Subcutaneous abdominal adipose tissue (tissue), 5 donors: ENCODE measurements at regions not wholly inside any gene's neighbourhood (a gene's known extent, or its start where the extent isn't known, plus 50 kb on each side); places are given as distances from the start of the nearest gene placed in this dataset.

ENCODE experiments used
- H3K27ac ChIP-seq: one replicate; pipeline ENCODE4 v1.7.0; 2013; ENCODE audit warnings: low read depth, mild to moderate bottlenecking, inconsistent platforms, low read length, moderate library complexity
- H3K27me3 ChIP-seq, 5 donors: one replicate each; pipeline ENCODE4 v1.7.0; 2013; ENCODE audit warnings: low read length in 5 of 5, inconsistent platforms in 1 of 5; ENCODE audit not compliant: control insufficient read depth in 5 of 5, insufficient read depth in 4 of 5
- H3K36me3 ChIP-seq, 5 donors: one replicate each; pipeline ENCODE4 v1.7.0; 2013; ENCODE audit warnings: low read length in 5 of 5; ENCODE audit not compliant: control insufficient read depth in 5 of 5, insufficient read depth in 5 of 5
- H3K4me1 ChIP-seq, 5 donors: one replicate each; pipeline ENCODE4 v1.7.0; 2013; ENCODE audit warnings: low read length in 5 of 5, mild to moderate bottlenecking in 3 of 5, moderate library complexity in 1 of 5; ENCODE audit not compliant: control insufficient read depth in 5 of 5, insufficient read depth in 5 of 5
- H3K4me3 ChIP-seq, 5 donors: one replicate each; pipeline ENCODE4 v1.7.0; 2013; ENCODE audit warnings: low read length in 5 of 5, low read depth in 1 of 5
- H3K9ac ChIP-seq, 5 donors: one replicate each; pipeline ENCODE4 v1.7.0; 2013; ENCODE audit warnings: low read length in 5 of 5, mild to moderate bottlenecking in 4 of 5, moderate library complexity in 3 of 5
- H3K9me3 ChIP-seq, 5 donors: one replicate each; pipeline ENCODE4 v1.7.0; 2013; ENCODE audit warnings: low read length in 5 of 5; ENCODE audit not compliant: control insufficient read depth in 5 of 5
- donor health status: healthy.
- donor health status: healthy.
- donor health status: healthy.
- donor health status: healthy.
- donor health status: healthy.

GRCh38 chr2:221771297-221771696 lies 199.2 kb upstream of the EPHA4 start:
- Histone ChIP-seq H3K9me3 (no peaks in the 10 kb centered on the region), H3K9ac (no peak overlapping the region), H3K4me3 (no peak overlapping the region), H3K27me3 (peaks cover 0 to under 1% (median 0%) of the 10 kb centered on the region in 5 donors), H3K27ac (no peak overlapping the region), H3K4me1 (no peaks in the 10 kb centered on the region), H3K36me3 (no peaks in the 10 kb centered on the region)

- H3K9ac ChIP-seq, result no peak overlapping the region
- H3K27ac ChIP-seq, result no peak overlapping the region
- no peaks in the 10 kb centered on the region for H3K9me3 ChIP-seq
- H3K4me3 ChIP-seq, result no peak overlapping the region
- H3K27me3 ChIP-seq, result peaks cover 0 to 5% (median 0%) of the 10 kb centered on the region in 5 donors
- no peaks in the 10 kb centered on the region for H3K4me1 ChIP-seq
- H3K36me3 ChIP-seq, result no peaks in the 10 kb centered on the region
Observed at GRCh38 chr2:221767106-221768012, 195.3 kb upstream of the EPHA4 start.

DNA sequence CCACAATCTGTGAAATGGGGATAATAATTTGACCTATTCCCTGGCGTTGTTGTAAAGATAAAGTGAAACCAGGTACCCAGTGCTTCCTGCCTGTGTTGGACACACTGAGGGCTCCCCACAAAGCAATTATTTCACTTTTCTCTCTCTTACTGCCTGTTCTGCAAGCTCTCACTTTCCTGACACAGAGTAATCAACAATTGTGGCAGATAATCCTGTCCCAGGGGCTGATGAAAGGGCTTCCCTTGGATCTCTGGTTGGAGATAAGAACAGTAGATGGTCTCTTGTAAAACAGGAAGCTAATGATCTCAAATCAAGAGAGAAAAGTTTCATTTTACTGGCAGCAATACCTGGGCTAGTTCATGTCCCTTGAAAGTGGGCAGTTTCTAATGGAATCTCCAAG lies 190.4 kb upstream of the EPHA4 start:
- H3K27ac ChIP-seq, result no peak overlapping the region

DNA sequence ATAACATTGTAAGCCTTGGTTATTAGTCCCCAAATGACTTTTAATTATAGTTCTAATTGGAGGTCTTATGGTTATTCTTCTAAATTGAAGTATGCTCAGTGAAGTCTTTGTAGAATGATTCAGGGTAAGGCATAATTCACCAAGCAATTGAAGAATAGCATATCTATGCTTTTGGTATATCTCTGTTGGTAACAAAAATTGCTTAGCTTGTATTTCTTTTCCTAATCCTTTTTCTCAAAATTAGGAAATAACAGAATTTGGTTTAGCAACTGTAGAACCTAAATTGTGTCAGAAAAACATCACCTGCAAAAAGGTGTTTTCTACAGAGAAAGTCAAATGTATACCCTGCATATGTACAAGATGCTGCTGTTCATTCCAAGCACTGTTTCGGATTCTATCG lies 189.2 kb upstream of the EPHA4 start:
- no peak overlapping the region for H3K9ac ChIP-seq

More for the DNA sequence above, 190.4 kb upstream of the EPHA4 start:
- Histone ChIP-seq H3K9ac (no peak overlapping the region), H3K36me3 (no peaks in the 10 kb centered on the region), H3K27me3 (peaks cover 0 to 5% (median 0%) of the 10 kb centered on the region in 5 donors), H3K9me3 (peaks cover 0 to 5% (median 0%) of the 10 kb centered on the region in 5 donors), H3K4me3 (no peak overlapping the region), H3K4me1 (no peaks in the 10 kb centered on the region)

GRCh38 chr2:221758076-221758475 lies 186.0 kb upstream of the EPHA4 start:
- Histone ChIP-seq H3K27ac (no peak overlapping the region), H3K4me3 (no peak overlapping the region), H3K9ac (no peak overlapping the region), H3K9me3 (peaks cover 0 to 5% (median 4%) of the 10 kb centered on the region in 5 donors), H3K36me3 (no peaks in the 10 kb centered on the region), H3K27me3 (no peaks in the 10 kb centered on the region), H3K4me1 (no peaks in the 10 kb centered on the region)

More for the DNA sequence above, 189.2 kb upstream of the EPHA4 start:
- Histone ChIP-seq H3K27me3 (peaks cover 0 to 4% (median 0%) of the 10 kb centered on the region in 5 donors), H3K36me3 (no peaks in the 10 kb centered on the region), H3K27ac (no peak overlapping the region), H3K4me1 (no peaks in the 10 kb centered on the region), H3K4me3 (no peak overlapping the region), H3K9me3 (peaks cover 0 to 5% (median 0%) of the 10 kb centered on the region in 5 donors)

GRCh38 chr2:221753401-221753800 lies 181.3 kb upstream of the EPHA4 start:
- Histone ChIP-seq H3K27me3 (no peaks in the 10 kb centered on the region), H3K4me3 (no peak overlapping the region), H3K4me1 (no peaks in the 10 kb centered on the region), H3K36me3 (no peaks in the 10 kb centered on the region), H3K9me3 (peaks cover 0 to 7% (median 3%) of the 10 kb centered on the region in 5 donors), H3K9ac (no peak overlapping the region), H3K27ac (no peak overlapping the region)

GRCh38 chr2:221752781-221753180 lies 180.7 kb upstream of the EPHA4 start:
- no peaks in the 10 kb centered on the region for H3K4me1 ChIP-seq
- H3K4me3 ChIP-seq, result no peak overlapping the region
- no peak overlapping the region for H3K9ac ChIP-seq
- H3K27me3 ChIP-seq, result no peaks in the 10 kb centered on the region
- H3K9me3 ChIP-seq, result peaks cover 0 to 7% (median 3%) of the 10 kb centered on the region in 5 donors
- H3K27ac ChIP-seq, result no peak overlapping the region
- no peaks in the 10 kb centered on the region for H3K36me3 ChIP-seq

DNA sequence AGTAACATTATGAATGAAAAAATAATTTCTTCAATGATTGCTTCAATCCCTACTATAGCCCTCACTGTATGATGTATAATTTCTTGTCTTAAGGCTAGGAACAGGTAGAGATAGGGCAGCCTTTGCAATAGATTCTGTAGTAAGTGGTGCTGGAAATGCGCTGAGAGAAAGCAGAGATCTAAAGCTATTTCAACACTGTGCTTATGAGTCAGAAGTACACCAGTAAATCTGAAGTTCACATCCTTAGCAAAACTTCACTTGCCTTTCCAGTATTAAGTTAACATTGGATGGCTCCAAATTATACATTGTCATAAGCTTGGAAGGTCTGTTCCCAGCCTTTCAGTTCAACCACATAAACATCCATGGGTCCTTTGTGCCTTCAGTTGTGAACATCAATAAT lies 178.2 kb upstream of the EPHA4 start:
- Histone ChIP-seq H3K4me1 (no peaks in the 10 kb centered on the region), H3K4me3 (no peak overlapping the region), H3K27ac (no peak overlapping the region), H3K36me3 (no peaks in the 10 kb centered on the region), H3K9ac (no peak overlapping the region), H3K9me3 (peaks cover 0 to 5% (median 0%) of the 10 kb centered on the region in 5 donors), H3K27me3 (no peaks in the 10 kb centered on the region)

DNA sequence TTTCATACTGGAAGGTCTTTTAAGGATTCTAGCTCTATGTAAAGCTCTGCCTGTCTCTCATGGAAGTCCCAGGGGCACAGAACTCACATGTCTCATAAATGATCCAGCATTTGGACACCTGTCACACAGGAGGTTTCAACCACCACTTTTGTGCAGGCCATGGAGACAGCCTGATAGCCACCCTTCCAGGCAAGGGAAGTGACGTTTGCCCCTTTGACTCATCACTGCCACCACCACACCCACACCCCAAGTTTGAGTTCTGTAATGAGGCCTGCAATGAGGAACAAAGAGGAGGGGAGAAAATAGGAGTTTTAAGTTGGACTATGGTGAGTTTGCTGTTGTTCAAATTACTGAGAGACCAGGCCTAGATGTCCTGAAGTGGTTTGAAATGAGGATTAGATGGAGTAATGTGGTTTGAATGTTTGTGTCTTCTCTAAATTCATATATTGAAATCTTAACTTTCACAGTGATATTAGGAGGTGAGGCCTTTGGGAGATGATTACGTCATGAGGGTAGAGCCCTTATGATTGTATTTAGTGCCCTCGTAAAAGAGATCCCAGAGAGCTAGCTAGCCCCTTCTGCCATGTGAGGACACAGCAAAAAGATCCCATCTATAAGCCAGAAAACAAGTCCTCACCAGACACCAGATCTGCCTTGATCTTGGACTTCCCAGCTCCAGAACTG lies 175.3 kb upstream of the EPHA4 start:
- Histone ChIP-seq H3K4me1 (no peaks in the 10 kb centered on the region), H3K27ac (no peak overlapping the region), H3K9me3 (peaks cover 0 to 10% (median 0%) of the 10 kb centered on the region in 5 donors), H3K9ac (no peak overlapping the region), H3K27me3 (no peaks in the 10 kb centered on the region), H3K36me3 (no peaks in the 10 kb centered on the region), H3K4me3 (no peak overlapping the region)
